Mucosa of stomach (tissue), 1 donor: ENCODE measurements at regions not wholly inside any gene's neighbourhood (a gene's known extent, or its start where the extent isn't known, plus 50 kb on each side); places are given as distances from the start of the nearest gene placed in this dataset.

Experiments
- H3K27me3 ChIP-seq: one replicate; pipeline ENCODE4 v1.7.0; 2013; ENCODE audit warnings: mild to moderate bottlenecking, low read length; ENCODE audit not compliant: control insufficient read depth, insufficient read depth
- H3K36me3 ChIP-seq: one replicate; pipeline ENCODE4 v1.7.0; 2013; ENCODE audit warnings: low read length; ENCODE audit not compliant: control insufficient read depth, insufficient read depth
- H3K4me1 ChIP-seq: one replicate; pipeline ENCODE4 v1.7.0; 2013; ENCODE audit warnings: mild to moderate bottlenecking, low read length; ENCODE audit not compliant: control insufficient read depth, insufficient read depth
- H3K4me3 ChIP-seq: one replicate; pipeline ENCODE4 v1.7.0; 2013; ENCODE audit warnings: low read length
- H3K9ac ChIP-seq: one replicate; pipeline ENCODE4 v1.7.0; 2013; ENCODE audit warnings: mild to moderate bottlenecking, low read length, moderate library complexity
- H3K9me3 ChIP-seq: one replicate; pipeline ENCODE4 v1.7.0; 2013; ENCODE audit warnings: mild to moderate bottlenecking, low read length, moderate library complexity; ENCODE audit not compliant: control insufficient read depth
- donor health status: Pancreatic carcinoma.

- H3K36me3 ChIP-seq, result no peaks in the 10 kb centered on the region
- H3K9me3 ChIP-seq, result no peaks in the 10 kb centered on the region
- H3K27me3 ChIP-seq, result no peaks in the 10 kb centered on the region
- peaks cover 9% of the 10 kb centered on the region for H3K4me1 ChIP-seq
- no peak overlapping the region for H3K4me3 ChIP-seq
- H3K9ac ChIP-seq, result no peak overlapping the region
Measured at GRCh38 chr11:95702526-95702925, 87.1 kb downstream of the FAM76B start.

DNA sequence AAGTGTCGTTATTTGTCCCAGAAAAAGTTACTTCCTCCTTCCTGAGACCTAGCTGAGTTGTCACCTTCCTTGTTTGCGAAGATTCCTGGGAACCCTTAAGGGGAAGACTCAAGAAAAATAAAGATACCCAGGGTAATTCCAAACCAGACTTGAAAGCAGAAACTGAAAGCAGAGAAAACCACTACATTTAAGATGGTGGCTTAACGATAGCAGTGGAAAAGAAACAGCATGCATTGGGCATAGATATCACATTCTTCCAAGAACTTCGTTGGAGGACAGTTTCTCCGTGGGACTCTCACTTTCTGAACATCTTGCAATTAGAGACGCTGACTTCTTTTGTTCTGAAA is 89.1 kb downstream of the FAM76B start:
- no peak overlapping the region for H3K9ac ChIP-seq
- H3K27me3 ChIP-seq, result no peaks in the 10 kb centered on the region
- H3K4me1 ChIP-seq, result peaks cover 5% of the 10 kb centered on the region
- H3K9me3 ChIP-seq, result no peaks in the 10 kb centered on the region
- H3K36me3 ChIP-seq, result no peaks in the 10 kb centered on the region
- H3K4me3 ChIP-seq, result no peak overlapping the region

GRCh38 chr11:95699631-95700470 is 89.7 kb downstream of the FAM76B start:
- Histone ChIP-seq H3K36me3 (no peaks in the 10 kb centered on the region), H3K9ac (no peak overlapping the region), H3K4me3 (no peak overlapping the region), H3K4me1 (no peaks in the 10 kb centered on the region), H3K27me3 (no peaks in the 10 kb centered on the region), H3K9me3 (no peaks in the 10 kb centered on the region)

DNA sequence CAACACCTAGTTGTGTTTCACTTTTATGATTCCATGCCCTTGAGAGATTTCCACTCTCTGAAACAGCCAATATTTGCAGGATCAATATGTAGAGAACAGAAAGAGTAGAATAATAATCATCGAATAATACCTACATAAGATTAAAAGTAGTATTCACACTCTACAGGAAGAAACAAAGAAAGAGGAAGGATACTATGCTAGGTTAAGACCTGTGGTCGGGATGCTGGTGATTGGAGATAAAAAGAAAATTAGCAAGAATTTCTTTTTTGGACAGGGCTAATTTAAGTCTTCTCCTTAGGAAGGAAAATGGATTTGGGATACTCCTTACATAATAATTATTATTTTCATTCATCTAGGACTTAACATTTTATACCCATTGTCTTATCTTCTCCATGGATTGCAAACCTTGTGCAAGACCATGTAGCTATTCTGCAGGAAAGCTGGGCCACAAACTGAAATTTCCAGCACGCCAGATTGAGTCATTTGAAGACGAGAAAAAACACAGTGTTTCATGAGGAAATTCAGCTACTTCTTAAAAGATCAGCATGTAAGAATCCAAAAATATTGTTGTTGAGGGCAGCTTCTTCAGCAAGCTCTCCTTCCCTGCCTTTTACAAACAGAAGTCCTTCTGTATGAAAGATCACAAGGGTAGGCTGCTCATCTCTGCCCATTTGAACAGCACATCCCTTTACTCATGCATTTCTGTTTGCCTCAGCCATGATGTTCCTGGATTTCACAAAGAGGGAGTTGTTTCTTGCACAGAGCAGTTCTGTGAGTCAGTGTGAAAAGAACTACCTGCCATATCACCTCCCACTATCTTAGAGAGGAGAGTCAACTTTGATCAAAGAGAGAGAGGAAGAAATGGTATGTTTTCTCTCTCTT is 90.7 kb downstream of the FAM76B start:
- H3K27me3 ChIP-seq, result no peaks in the 10 kb centered on the region
- no peak overlapping the region for H3K9ac ChIP-seq
- H3K4me3 ChIP-seq, result no peak overlapping the region
- no peaks in the 10 kb centered on the region for H3K36me3 ChIP-seq
- H3K4me1 ChIP-seq, result no peaks in the 10 kb centered on the region
- no peaks in the 10 kb centered on the region for H3K9me3 ChIP-seq

DNA sequence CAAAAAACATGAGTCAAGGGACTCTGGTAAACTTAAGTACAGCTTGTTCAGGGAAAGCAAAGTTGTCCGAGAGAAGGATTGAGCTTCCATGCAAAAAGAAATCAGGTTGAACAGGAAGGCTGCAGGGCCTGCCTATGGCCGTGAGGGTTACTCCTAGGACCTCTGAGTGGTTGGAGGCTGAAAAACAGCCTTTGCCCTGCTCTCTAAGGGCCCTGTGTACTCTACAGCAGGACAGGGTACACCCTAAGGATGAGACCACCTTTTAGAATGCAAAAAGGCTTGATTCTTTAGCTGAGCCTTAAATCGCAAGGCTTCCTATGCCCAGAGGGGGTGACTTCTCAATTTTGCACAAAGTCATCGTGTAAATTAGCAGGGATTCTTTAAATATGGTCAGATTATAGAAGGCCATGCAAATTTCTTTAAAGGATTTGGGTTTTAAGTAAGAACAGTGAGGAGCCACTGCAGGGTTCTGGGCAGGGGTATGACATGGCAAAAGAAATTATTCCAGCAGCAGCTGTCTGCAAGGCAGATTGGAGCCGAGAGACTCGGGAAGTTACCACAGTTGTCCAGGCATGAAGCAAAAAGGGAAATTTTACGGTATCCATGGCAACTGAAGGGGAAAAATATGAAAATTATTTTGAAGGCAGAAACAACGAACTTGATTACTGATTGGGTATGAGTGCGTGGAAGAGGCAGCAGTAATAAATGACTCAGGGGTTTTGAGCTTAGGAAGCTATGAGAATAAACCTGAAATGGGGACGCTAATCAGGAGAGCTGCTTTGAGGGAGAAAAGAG is 91.8 kb downstream of the FAM76B start:
- no peaks in the 10 kb centered on the region for H3K9me3 ChIP-seq
- no peak overlapping the region for H3K4me3 ChIP-seq
- H3K27me3 ChIP-seq, result no peaks in the 10 kb centered on the region
- no peaks in the 10 kb centered on the region for H3K4me1 ChIP-seq
- no peaks in the 10 kb centered on the region for H3K36me3 ChIP-seq
- H3K9ac ChIP-seq, result no peak overlapping the region

DNA sequence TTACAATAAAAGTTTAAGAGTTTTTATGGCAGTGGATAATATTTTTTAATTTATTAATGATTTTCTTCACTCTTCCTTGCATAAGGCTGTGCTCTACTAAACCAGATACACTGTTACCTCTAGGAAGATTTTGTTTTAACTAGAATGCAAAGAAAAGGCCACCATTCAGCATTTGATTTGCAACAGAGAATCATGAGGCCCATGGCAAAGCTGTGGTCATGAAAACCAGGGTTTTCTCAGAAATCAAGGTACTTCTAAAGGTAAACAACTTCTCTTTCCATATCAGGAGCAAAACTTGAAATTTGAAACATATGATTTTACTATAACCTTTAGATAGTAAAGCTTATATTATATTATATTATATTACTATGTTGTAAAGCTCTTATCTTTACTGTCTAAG is 94.4 kb downstream of the FAM76B start:
- H3K36me3 ChIP-seq, result no peaks in the 10 kb centered on the region
- H3K9me3 ChIP-seq, result no peaks in the 10 kb centered on the region
- H3K4me3 ChIP-seq, result no peak overlapping the region
- no peaks in the 10 kb centered on the region for H3K4me1 ChIP-seq
- no peaks in the 10 kb centered on the region for H3K27me3 ChIP-seq
- no peak overlapping the region for H3K9ac ChIP-seq

GRCh38 chr11:95693298-95693697 is 96.3 kb downstream of the FAM76B start:
- no peaks in the 10 kb centered on the region for H3K36me3 ChIP-seq
- no peaks in the 10 kb centered on the region for H3K4me1 ChIP-seq
- H3K9me3 ChIP-seq, result no peaks in the 10 kb centered on the region
- no peak overlapping the region for H3K4me3 ChIP-seq
- H3K27me3 ChIP-seq, result no peaks in the 10 kb centered on the region
- H3K9ac ChIP-seq, result no peak overlapping the region

DNA sequence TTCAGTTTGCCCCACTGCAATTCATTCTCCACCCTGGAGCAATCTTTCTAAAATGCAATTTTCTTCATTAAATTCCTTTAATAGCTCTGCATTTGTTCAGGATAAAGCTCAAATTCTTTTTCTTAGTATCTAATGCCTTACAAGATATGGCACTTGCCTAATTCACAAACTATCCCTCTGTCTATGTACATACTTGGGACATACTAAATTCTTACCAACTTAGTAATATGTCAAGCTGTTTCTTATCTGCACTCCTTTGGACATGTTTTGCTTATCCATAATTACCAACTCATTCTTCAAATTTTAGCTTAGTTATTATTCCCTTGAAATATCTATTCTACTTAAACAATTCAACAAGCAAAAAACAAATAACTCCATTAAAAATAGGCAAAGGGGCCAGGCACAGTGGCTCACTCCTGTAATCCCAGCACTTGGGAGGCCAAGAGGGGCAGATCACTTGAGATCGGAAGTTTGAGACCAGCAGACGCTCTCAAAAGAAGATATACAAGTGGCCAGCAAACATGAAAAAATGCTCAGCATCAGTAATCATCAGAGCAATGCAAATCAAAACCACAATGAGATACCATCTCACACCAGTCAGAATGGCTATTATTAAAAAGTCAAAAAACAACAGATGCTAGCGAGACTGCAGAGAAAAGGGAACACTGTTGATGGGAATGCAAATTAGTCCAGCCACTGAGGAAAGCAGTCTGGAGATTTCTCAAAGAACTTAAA is 96.9 kb downstream of the FAM76B start:
- no peaks in the 10 kb centered on the region for H3K4me1 ChIP-seq
- no peaks in the 10 kb centered on the region for H3K27me3 ChIP-seq
- H3K9ac ChIP-seq, result no peak overlapping the region
- no peaks in the 10 kb centered on the region for H3K9me3 ChIP-seq
- no peak overlapping the region for H3K4me3 ChIP-seq
- H3K36me3 ChIP-seq, result no peaks in the 10 kb centered on the region

DNA sequence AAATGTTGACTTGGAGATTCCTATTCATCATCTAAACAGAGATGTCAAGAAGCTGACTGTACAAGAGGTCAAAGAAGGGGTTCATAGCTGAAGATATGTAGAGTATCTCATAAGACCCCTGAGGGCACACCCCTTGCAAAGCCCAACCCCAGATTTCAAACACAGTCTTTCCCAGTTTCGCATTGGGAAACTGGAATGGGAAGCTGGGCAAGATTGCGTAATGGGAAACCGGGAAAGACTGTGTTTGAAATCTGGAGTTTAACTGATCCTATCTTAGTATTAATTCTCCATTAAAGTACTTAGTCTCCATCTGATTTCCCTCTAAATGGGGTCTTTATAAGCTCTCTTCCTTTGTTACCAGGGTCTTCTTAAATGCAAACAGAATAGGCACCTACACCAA is 99.5 kb downstream of the FAM76B start:
- Histone ChIP-seq H3K4me3 (no peak overlapping the region), H3K36me3 (no peaks in the 10 kb centered on the region), H3K4me1 (no peaks in the 10 kb centered on the region), H3K9ac (no peak overlapping the region), H3K27me3 (no peaks in the 10 kb centered on the region), H3K9me3 (no peaks in the 10 kb centered on the region)

DNA sequence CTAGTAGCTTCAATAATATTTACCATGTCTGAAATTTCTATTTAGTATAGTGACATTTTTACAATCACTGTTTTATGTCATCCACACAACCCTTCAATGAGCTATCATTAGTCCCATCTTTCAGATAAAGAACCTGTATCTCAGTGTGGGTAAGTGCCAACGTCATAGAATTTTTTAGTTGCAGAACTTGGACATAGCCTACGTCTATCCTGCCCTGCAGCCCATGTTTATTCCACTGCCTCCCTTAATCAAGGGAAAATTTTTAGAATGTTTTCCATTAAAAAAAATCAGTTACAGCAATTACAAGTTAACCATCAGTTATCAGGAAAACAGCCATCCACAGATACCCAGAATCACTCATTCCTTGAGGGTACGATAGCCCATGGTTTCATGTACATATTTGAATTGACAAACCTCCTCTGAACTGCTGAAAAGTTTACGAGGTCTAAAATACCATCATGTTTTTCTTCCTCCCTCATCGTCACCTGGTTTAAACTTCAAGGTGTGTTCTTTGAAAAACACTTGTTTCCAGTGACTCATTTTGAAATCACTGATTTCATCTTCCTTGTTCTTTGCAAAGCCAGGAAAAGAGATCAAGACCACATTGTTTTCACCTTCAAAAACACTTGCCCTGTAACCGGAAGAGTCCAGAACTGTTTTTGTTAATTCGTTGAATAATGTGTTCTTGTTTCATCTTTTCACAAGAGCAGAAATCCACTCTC is 100.9 kb downstream of the FAM76B start:
- H3K9me3 ChIP-seq, result no peaks in the 10 kb centered on the region
- H3K9ac ChIP-seq, result no peak overlapping the region
- no peak overlapping the region for H3K4me3 ChIP-seq
- H3K4me1 ChIP-seq, result no peaks in the 10 kb centered on the region
- no peaks in the 10 kb centered on the region for H3K36me3 ChIP-seq
- no peaks in the 10 kb centered on the region for H3K27me3 ChIP-seq

GRCh38 chr11:95688015-95688414 is 101.6 kb downstream of the FAM76B start:
- no peak overlapping the region for H3K4me3 ChIP-seq
- H3K4me1 ChIP-seq, result no peaks in the 10 kb centered on the region
- H3K9me3 ChIP-seq, result no peaks in the 10 kb centered on the region
- H3K36me3 ChIP-seq, result no peaks in the 10 kb centered on the region
- H3K27me3 ChIP-seq, result no peaks in the 10 kb centered on the region
- H3K9ac ChIP-seq, result no peak overlapping the region
